ENCODE measurements at regions not wholly inside any gene's neighbourhood (a gene's known extent, or its start where the extent isn't known, plus 50 kb on each side); places are given as distances from the start of the nearest gene placed in this dataset.

GRCh38 chr11:106286881-106287504 is 209.5 kb downstream of the AASDHPPT start:
- DNase-seq: no peak
- Histone ChIP-seq H3K27ac (ENCODE audit: low read length) (no peak overlapping the region), H3K79me2 (ENCODE audit: low read length) (no peaks in the 10 kb centered on the region)

DNA sequence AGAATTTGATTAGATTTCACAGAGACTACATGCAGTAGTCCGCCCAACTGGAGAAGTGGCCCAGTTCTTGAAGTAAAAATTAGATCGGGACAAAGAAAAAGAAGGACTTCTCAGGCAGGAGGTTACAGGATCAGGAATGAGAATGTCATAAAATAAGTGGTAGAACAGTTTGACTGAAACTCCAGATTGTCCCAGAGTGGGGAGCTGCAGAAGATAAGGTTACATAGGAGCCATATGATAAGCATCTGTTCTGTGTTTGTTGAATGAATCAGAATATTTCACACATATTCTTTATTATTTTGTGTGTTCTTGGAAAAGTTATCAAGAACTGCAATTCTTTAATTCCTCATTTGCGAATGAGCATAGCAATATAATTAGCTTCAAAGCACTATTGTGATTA is 210.6 kb downstream of the AASDHPPT start:
- H3K9ac ChIP-seq (ENCODE audit: low read length): no peak overlapping the region

More at GRCh38 chr11:106286881-106287504, 209.5 kb downstream of the AASDHPPT start:
- Histone ChIP-seq H3K9me2 (replicated peaks; ENCODE audit: insufficient read depth, low read length) (0 out of 2 replicates have a peak, but pooled peaks cover 4% of the 10 kb centered on the region), H3K4me2 (ENCODE audit: low read depth, low read length, poor library complexity, severe bottlenecking) (no peak overlapping the region), H3K4me3 (ENCODE audit: low read length) (no peak overlapping the region), H3K9me3 (ENCODE audit: low read length) (no peaks in the 10 kb centered on the region), H4K20me1 (ENCODE audit: insufficient read depth, low read depth, low read length) (no peaks in the 10 kb centered on the region), H2AFZ (ENCODE audit: low read length) (no peak overlapping the region), H3K4me1 (ENCODE audit: low read length) (no peaks in the 10 kb centered on the region), H3K9ac (ENCODE audit: low read length) (no peak overlapping the region), H3K27me3 (ENCODE audit: low read length) (no peaks in the 10 kb centered on the region), H3K36me3 (ENCODE audit: insufficient read depth, low read length) (no peaks in the 10 kb centered on the region)

GRCh38 chr11:106288822-106289387 is 211.4 kb downstream of the AASDHPPT start:
- 0 out of 2 replicates have a peak, but pooled peaks cover 4% of the 10 kb centered on the region for H3K9me2 ChIP-seq (replicated peaks; ENCODE audit: insufficient read depth, low read length)
- no peaks in the 10 kb centered on the region for H3K27me3 ChIP-seq (ENCODE audit: low read length)
- H3K4me2 ChIP-seq (ENCODE audit: low read depth, low read length, poor library complexity, severe bottlenecking): no peak overlapping the region
- H3K4me3 ChIP-seq (ENCODE audit: low read length): no peak overlapping the region
- no peak overlapping the region for H3K27ac ChIP-seq (ENCODE audit: low read length)
- H4K20me1 ChIP-seq (ENCODE audit: insufficient read depth, low read depth, low read length): no peaks in the 10 kb centered on the region
- no peaks in the 10 kb centered on the region for H3K36me3 ChIP-seq (ENCODE audit: insufficient read depth, low read length)
- no peak overlapping the region for H2AFZ ChIP-seq (ENCODE audit: low read length)
- no peaks in the 10 kb centered on the region for H3K4me1 ChIP-seq (ENCODE audit: low read length)
- H3K79me2 ChIP-seq (ENCODE audit: low read length): no peaks in the 10 kb centered on the region
- H3K9me3 ChIP-seq (ENCODE audit: low read length): no peaks in the 10 kb centered on the region
- DNase-seq: no peak
- no peak overlapping the region for H3K9ac ChIP-seq (ENCODE audit: low read length)

More for the DNA sequence above, 210.6 kb downstream of the AASDHPPT start:
- Histone ChIP-seq H3K4me2 (ENCODE audit: low read depth, low read length, poor library complexity, severe bottlenecking) (no peak overlapping the region), H3K79me2 (ENCODE audit: low read length) (no peaks in the 10 kb centered on the region), H3K27ac (ENCODE audit: low read length) (no peak overlapping the region), H3K9me3 (ENCODE audit: low read length) (no peaks in the 10 kb centered on the region), H3K27me3 (ENCODE audit: low read length) (no peaks in the 10 kb centered on the region), H2AFZ (ENCODE audit: low read length) (no peak overlapping the region), H3K36me3 (ENCODE audit: insufficient read depth, low read length) (no peaks in the 10 kb centered on the region), H4K20me1 (ENCODE audit: insufficient read depth, low read depth, low read length) (no peaks in the 10 kb centered on the region), H3K4me1 (ENCODE audit: low read length) (no peaks in the 10 kb centered on the region), H3K4me3 (ENCODE audit: low read length) (no peak overlapping the region), H3K9me2 (replicated peaks; ENCODE audit: insufficient read depth, low read length) (0 out of 2 replicates have a peak, but pooled peaks cover 4% of the 10 kb centered on the region)
- DNase-seq: no peak

- 0 out of 2 replicates have a peak, but pooled peaks cover 4% of the 10 kb centered on the region for H3K9me2 ChIP-seq (replicated peaks; ENCODE audit: insufficient read depth, low read length)
- no peak for DNase-seq
- H3K79me2 ChIP-seq (ENCODE audit: low read length): no peaks in the 10 kb centered on the region
- H3K4me3 ChIP-seq (ENCODE audit: low read length): no peak overlapping the region
- no peak overlapping the region for H3K9ac ChIP-seq (ENCODE audit: low read length)
- no peak overlapping the region for H3K4me2 ChIP-seq (ENCODE audit: low read depth, low read length, poor library complexity, severe bottlenecking)
- H3K36me3 ChIP-seq (ENCODE audit: insufficient read depth, low read length): no peaks in the 10 kb centered on the region
- H3K27ac ChIP-seq (ENCODE audit: low read length): no peak overlapping the region
- H2AFZ ChIP-seq (ENCODE audit: low read length): no peak overlapping the region
- H3K27me3 ChIP-seq (ENCODE audit: low read length): no peaks in the 10 kb centered on the region
- H3K9me3 ChIP-seq (ENCODE audit: low read length): no peaks in the 10 kb centered on the region
- H3K4me1 ChIP-seq (ENCODE audit: low read length): no peaks in the 10 kb centered on the region
- no peaks in the 10 kb centered on the region for H4K20me1 ChIP-seq (ENCODE audit: insufficient read depth, low read depth, low read length)
These were observed 215.1 kb downstream of the AASDHPPT start for GRCh38 chr11:106292526-106292925.

- no peaks in the 10 kb centered on the region; the same call in 1 of the 2 replicates for H3K27me3 ChIP-seq (ENCODE audit: low read length)
- H3K9me2 ChIP-seq (replicated peaks; ENCODE audit: insufficient read depth, low read length): no peaks in the 10 kb centered on the region
- H2AFZ ChIP-seq (ENCODE audit: low read length): no peak overlapping the region
- no peak overlapping the region for H3K9ac ChIP-seq (ENCODE audit: low read length)
- H3K4me1 ChIP-seq (ENCODE audit: low read length): no peaks in the 10 kb centered on the region
- H3K79me2 ChIP-seq (ENCODE audit: low read length): no peaks in the 10 kb centered on the region
- no peak overlapping the region for H3K27ac ChIP-seq (ENCODE audit: low read length)
- H4K20me1 ChIP-seq (ENCODE audit: insufficient read depth, low read depth, low read length): no peaks in the 10 kb centered on the region
- H3K9me3 ChIP-seq (ENCODE audit: low read length): no peaks in the 10 kb centered on the region
- no peak overlapping the region for H3K4me2 ChIP-seq (ENCODE audit: low read depth, low read length, poor library complexity, severe bottlenecking)
- no peak for DNase-seq
- H3K4me3 ChIP-seq (ENCODE audit: low read length): no peak overlapping the region
- no peaks in the 10 kb centered on the region for H3K36me3 ChIP-seq (ENCODE audit: insufficient read depth, low read length)
These were observed 218.5 kb downstream of the AASDHPPT start for GRCh38 chr11:106295974-106296373.

DNA sequence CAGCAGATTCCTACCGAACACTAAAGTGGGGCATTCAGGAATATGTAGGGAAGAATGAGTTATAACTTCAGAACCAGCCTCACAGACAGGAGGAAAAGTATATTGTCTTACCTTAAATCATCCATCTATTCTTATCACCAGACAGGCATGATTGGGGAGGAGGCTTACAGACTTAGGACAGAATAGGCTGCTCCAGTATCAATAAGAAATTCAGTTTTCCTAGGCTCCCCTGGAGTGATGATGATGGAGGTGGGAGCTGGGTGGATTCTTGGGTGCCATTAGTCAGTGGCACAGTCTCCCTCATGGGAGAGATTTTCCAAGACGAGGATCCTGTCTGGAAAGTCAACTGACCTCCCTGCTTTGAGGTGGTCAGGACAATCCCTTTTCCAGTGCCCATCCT is 225.0 kb downstream of the AASDHPPT start:
- Histone ChIP-seq H3K79me2 (ENCODE audit: low read length) (no peaks in the 10 kb centered on the region), H3K9me3 (ENCODE audit: low read length) (peaks cover 12% of the 10 kb centered on the region), H3K27me3 (ENCODE audit: low read length) (no peaks in the 10 kb centered on the region; the same call in 1 of the 2 replicates), H3K4me3 (ENCODE audit: low read length) (no peak overlapping the region), H3K9me2 (replicated peaks; ENCODE audit: insufficient read depth, low read length) (no peaks in the 10 kb centered on the region), H3K27ac (ENCODE audit: low read length) (no peak overlapping the region), H3K36me3 (ENCODE audit: insufficient read depth, low read length) (no peaks in the 10 kb centered on the region), H3K4me2 (ENCODE audit: low read depth, low read length, poor library complexity, severe bottlenecking) (no peak overlapping the region), H4K20me1 (ENCODE audit: insufficient read depth, low read depth, low read length) (no peaks in the 10 kb centered on the region), H3K4me1 (ENCODE audit: low read length) (no peaks in the 10 kb centered on the region), H3K9ac (ENCODE audit: low read length) (no peak overlapping the region), H2AFZ (ENCODE audit: low read length) (no peak overlapping the region)
- DNase-seq: no peak

DNA sequence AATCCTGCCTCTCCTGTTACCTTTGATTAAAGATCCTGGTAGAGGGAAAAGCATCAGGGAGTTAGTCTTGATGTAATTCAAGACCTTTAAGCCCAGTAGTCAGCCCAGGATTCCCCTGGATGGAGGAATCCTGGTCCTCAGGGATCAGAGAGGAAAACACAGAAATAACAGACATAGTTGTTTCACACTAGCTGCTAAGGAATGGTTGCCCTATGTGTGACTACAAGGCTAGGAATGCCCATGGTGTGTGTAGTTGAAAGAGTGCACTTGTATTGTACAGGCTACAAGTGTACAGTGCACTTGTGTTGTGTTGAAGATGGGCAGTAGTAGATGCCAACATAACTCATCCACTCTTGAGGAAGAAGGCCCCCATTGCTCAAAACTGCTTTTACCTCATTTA is 226.8 kb downstream of the AASDHPPT start:
- no peaks in the 10 kb centered on the region for H4K20me1 ChIP-seq (ENCODE audit: insufficient read depth, low read depth, low read length)
- no peak overlapping the region for H3K4me3 ChIP-seq (ENCODE audit: low read length)
- no peak for DNase-seq
- H3K9me3 ChIP-seq (ENCODE audit: low read length): peaks cover 12% of the 10 kb centered on the region
- H2AFZ ChIP-seq (ENCODE audit: low read length): no peak overlapping the region
- H3K79me2 ChIP-seq (ENCODE audit: low read length): no peaks in the 10 kb centered on the region
- H3K9ac ChIP-seq (ENCODE audit: low read length): no peak overlapping the region
- H3K27me3 ChIP-seq (ENCODE audit: low read length): no peaks in the 10 kb centered on the region; the same call in 1 of the 2 replicates
- H3K36me3 ChIP-seq (ENCODE audit: insufficient read depth, low read length): no peaks in the 10 kb centered on the region
- H3K9me2 ChIP-seq (replicated peaks; ENCODE audit: insufficient read depth, low read length): no peaks in the 10 kb centered on the region
- no peak overlapping the region for H3K4me2 ChIP-seq (ENCODE audit: low read depth, low read length, poor library complexity, severe bottlenecking)
- no peaks in the 10 kb centered on the region for H3K4me1 ChIP-seq (ENCODE audit: low read length)
- H3K27ac ChIP-seq (ENCODE audit: low read length): no peak overlapping the region

DNA sequence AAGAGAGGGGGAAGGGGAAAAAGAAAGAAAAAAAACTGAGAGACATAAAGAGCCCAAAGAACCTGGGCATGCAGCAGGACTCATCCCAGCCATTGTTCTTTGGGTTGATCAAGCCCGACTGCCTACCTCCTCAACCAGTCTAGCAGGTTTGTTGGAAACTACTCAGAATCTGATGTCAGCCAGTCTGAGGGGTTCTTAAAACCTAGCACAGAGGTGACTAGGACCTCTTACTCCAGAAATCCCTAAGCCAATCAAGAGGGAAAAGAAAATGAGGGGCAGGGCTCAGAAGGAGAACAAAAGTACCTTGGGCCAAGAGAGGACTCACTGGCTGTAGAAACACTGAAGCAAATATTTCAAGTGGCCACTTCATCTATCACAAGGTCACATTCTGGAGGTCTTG is 228.0 kb downstream of the AASDHPPT start:
- Histone ChIP-seq H4K20me1 (ENCODE audit: insufficient read depth, low read depth, low read length) (no peaks in the 10 kb centered on the region), H2AFZ (ENCODE audit: low read length) (no peak overlapping the region), H3K4me3 (ENCODE audit: low read length) (no peak overlapping the region), H3K9me3 (ENCODE audit: low read length) (peaks cover 12% of the 10 kb centered on the region), H3K27ac (ENCODE audit: low read length) (no peak overlapping the region), H3K27me3 (ENCODE audit: low read length) (no peaks in the 10 kb centered on the region), H3K4me1 (ENCODE audit: low read length) (no peaks in the 10 kb centered on the region), H3K79me2 (ENCODE audit: low read length) (no peaks in the 10 kb centered on the region), H3K9me2 (replicated peaks; ENCODE audit: insufficient read depth, low read length) (no peaks in the 10 kb centered on the region), H3K9ac (ENCODE audit: low read length) (no peak overlapping the region), H3K36me3 (ENCODE audit: insufficient read depth, low read length) (no peaks in the 10 kb centered on the region), H3K4me2 (ENCODE audit: low read depth, low read length, poor library complexity, severe bottlenecking) (no peak overlapping the region)
- no peak for DNase-seq
